Prostate gland (tissue), 2 donors: ENCODE measurements at regions not wholly inside any gene's neighbourhood (a gene's known extent, or its start where the extent isn't known, plus 50 kb on each side); places are given as distances from the start of the nearest gene placed in this dataset.

Experiments
- POLR2A ChIP-seq: fragments of 450-650 bp; IDR thresholded peaks from one replicate; pipeline ENCODE4 v1.6.1; 2016; ENCODE audit warnings: antibody characterized with exemption, mild to moderate bottlenecking
- POLR2AphosphoS5 ChIP-seq: sonication (generic); formaldehyde crosslinking; IDR thresholded peaks from one replicate; pipeline ENCODE4 v1.6.1; 2017; ENCODE audit warnings: antibody characterized with exemption
- TF ChIP-seq, protein P1 (sequence below), 4 experiments: fragments of 200-600 bp in 2 of 4; fragments of 450-650 bp in 2 of 4; sonication (generic) in 2 of 4; IDR thresholded peaks; 1 replicate in 3 of 4; 2 replicates in 1 of 4; pipeline ENCODE4 v1.5.1; 2016 to 2019; ENCODE audit warnings: antibody characterized with exemption in 4 of 4, mild to moderate bottlenecking in 2 of 4, moderate library complexity in 2 of 4

DNA sequence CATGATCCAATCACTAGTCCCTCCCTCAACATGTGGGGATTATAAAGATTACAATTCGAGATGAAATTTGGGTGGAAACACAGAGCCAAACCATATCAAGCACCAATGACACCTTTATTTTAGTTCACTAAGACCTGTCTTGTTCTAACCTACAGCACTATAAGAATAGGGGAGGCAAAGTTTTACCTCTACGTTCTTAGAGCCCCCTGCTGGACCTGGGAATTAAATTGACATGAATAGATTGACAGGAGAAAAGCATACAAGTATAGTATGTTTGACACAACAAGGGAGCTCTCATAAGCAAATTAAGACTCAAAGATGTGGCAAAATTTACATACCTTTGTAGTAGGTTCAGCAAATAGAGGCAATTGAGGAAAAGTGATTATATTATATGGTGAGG, 974.4 kb upstream of the ALCAM start:
- TF ChIP-seq POLR2AphosphoS5, result no peak
- no peak for TF ChIP-seq POLR2A
- TF ChIP-seq, protein P1, sequence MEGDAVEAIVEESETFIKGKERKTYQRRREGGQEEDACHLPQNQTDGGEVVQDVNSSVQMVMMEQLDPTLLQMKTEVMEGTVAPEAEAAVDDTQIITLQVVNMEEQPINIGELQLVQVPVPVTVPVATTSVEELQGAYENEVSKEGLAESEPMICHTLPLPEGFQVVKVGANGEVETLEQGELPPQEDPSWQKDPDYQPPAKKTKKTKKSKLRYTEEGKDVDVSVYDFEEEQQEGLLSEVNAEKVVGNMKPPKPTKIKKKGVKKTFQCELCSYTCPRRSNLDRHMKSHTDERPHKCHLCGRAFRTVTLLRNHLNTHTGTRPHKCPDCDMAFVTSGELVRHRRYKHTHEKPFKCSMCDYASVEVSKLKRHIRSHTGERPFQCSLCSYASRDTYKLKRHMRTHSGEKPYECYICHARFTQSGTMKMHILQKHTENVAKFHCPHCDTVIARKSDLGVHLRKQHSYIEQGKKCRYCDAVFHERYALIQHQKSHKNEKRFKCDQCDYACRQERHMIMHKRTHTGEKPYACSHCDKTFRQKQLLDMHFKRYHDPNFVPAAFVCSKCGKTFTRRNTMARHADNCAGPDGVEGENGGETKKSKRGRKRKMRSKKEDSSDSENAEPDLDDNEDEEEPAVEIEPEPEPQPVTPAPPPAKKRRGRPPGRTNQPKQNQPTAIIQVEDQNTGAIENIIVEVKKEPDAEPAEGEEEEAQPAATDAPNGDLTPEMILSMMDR (IDR thresholded peaks at IDR 0.05), result no peak
